GM06990 (cell line): ENCODE measurements at regions not wholly inside any gene's neighbourhood (a gene's known extent, or its start where the extent isn't known, plus 50 kb on each side); places are given as distances from the start of the nearest gene placed in this dataset.

Experiments used
- DNase-seq: peaks from one replicate; pipeline ENCODE4 v3.0.0-alpha.2; 2011; ENCODE audit not compliant: insufficient read length; ENCODE audit errors: extremely low read depth
- H3K27me3 ChIP-seq: replicated peaks from 2 replicates; pipeline ENCODE4 v1.6.0; 2011; ENCODE audit warnings: low read length; ENCODE audit not compliant: control insufficient read depth, insufficient read depth
- H3K36me3 ChIP-seq: 2 replicates; pipeline ENCODE4 v1.5.1; 2011; ENCODE audit warnings: low read length; ENCODE audit not compliant: control insufficient read depth, insufficient read depth
- H3K4me3 ChIP-seq: replicated peaks from 2 replicates; pipeline ENCODE4 v1.5.1; 2011; ENCODE audit warnings: low read depth, mild to moderate bottlenecking, control low read depth, low read length
- TF ChIP-seq, protein P1 (sequence below): IDR thresholded peaks from 2 replicates; pipeline ENCODE4 v1.5.1; 2011; ENCODE audit warnings: low read length, control low read depth, mild to moderate bottlenecking, inconsistent platforms; ENCODE audit not compliant: insufficient read depth, poor library complexity, severe bottlenecking

DNA sequence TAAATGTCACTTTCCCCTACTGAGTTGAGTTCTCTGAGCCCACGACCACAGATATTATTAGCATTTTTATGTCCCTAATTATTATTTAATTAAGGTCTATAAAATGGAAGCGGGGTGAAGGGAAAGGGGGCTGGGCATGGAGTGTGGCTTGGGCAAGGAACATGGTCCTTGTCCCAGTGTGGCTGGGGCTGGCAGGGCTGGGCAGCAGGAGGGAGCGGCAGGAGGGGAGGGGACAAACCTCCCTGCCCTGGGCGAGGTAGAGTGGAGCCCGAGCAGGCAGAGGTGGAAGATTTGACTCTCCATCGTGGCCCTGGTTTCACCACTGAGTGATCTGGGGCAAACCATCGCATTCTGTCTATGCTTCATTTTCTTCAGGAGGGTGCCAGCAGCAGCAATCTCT is 402.9 kb upstream of the C2CD4B start:
- no peaks in the 10 kb centered on the region; the same call in 1 of the 2 replicates for H3K27me3 ChIP-seq
- TF ChIP-seq, protein P1, sequence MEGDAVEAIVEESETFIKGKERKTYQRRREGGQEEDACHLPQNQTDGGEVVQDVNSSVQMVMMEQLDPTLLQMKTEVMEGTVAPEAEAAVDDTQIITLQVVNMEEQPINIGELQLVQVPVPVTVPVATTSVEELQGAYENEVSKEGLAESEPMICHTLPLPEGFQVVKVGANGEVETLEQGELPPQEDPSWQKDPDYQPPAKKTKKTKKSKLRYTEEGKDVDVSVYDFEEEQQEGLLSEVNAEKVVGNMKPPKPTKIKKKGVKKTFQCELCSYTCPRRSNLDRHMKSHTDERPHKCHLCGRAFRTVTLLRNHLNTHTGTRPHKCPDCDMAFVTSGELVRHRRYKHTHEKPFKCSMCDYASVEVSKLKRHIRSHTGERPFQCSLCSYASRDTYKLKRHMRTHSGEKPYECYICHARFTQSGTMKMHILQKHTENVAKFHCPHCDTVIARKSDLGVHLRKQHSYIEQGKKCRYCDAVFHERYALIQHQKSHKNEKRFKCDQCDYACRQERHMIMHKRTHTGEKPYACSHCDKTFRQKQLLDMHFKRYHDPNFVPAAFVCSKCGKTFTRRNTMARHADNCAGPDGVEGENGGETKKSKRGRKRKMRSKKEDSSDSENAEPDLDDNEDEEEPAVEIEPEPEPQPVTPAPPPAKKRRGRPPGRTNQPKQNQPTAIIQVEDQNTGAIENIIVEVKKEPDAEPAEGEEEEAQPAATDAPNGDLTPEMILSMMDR = no peak
- H3K36me3 ChIP-seq = no peaks in the 10 kb centered on the region
- no peak overlapping the region for H3K4me3 ChIP-seq
- DNase-seq = no peak

DNA sequence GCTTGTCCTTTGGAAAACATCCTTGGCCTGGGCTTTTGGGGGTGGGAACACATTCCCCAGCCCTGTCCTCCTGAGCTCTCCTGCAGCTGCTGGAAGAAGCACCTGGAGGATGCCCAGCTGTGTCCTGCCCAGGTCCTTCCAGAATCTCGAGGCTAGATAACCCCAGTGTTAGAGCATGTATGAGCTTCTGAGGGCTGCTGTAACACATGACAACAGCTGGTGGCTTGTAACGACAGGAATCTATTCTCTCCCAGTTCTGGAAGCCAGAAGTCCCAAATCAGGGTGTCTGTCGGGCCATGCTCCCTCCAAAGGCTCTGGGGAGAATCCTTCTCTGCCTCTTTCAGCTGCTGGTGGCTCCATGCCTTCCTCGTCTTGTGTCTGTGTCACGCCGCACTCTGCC is 403.6 kb upstream of the C2CD4B start:
- H3K4me3 ChIP-seq = no peak overlapping the region

DNA sequence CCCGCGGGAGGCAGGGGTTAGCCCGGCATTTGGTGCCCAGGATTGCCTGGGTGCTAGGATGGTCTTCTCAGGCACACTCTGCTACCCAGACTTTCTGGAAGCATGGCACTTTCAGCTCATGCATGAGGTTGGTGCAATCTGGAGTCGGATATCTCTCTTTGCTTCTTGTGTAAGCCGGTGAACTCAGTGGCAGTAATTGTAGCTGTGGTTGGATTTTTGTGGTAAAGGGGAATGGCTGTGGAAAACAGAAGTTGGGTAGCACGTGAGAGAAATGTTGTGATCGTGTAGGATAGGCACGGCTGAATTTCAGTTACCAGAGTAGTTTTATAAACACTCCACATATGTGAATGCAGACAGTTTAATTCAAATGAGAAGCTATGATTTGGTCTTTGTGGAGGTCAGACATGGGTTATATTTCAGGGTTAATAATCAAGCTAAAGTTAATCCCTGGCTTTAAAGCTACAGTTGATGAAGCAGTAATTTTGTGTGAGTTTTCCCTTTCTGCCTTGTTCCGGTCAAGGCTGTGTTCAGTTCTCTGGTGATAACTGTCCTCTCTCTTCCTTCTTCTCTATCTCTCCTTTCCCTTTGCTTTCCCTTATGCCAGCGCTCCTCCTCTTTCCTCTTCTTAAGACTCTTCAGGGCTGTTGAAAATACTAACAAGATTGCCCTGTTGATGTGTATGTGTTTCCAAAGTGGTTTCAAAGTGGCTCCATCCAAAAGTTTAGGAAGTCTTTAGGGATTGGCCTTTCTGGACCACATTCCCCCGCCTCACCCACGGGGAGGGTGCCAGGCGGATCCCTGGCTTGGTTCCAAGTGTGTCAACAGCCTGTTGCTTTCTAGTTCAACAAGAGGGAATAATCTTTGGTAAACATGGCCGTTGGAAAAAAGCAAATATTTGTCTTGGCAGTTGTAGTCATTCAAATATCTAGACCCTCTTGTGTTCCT is 404.6 kb upstream of the C2CD4B start:
- Histone ChIP-seq H3K36me3 (no peaks in the 10 kb centered on the region), H3K27me3 (no peaks in the 10 kb centered on the region; the same call in 1 of the 2 replicates), H3K4me3 (no peak overlapping the region)
- DNase-seq = no peak
- TF ChIP-seq, protein P1 = no peak

More for the DNA sequence above, 403.6 kb upstream of the C2CD4B start:
- TF ChIP-seq, protein P1 = no peak
- H3K27me3 ChIP-seq = no peaks in the 10 kb centered on the region; the same call in 1 of the 2 replicates
- no peaks in the 10 kb centered on the region for H3K36me3 ChIP-seq
- no peak for DNase-seq

DNA sequence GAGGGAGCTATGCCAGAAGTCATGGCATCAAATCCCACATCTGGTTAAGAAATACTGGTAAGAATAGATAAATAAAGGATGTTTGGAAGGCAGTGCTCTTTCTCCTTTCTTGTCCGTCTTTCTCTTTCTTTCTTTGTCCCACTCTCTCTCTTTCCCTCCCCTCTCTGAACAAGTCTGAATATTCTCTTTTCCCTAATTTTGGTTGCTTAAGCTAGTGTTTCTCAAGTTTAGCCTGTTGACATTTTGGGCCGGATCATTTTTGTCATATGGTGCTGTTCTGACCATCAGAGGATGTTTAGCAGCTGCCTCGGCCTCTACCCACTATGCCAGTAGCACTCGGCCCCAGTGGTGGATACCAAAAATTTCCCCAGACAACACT is 405.3 kb upstream of the C2CD4B start:
- H3K4me3 ChIP-seq = no peak overlapping the region
- TF ChIP-seq, protein P1 = no peak
- H3K27me3 ChIP-seq = no peaks in the 10 kb centered on the region; the same call in 1 of the 2 replicates
- no peaks in the 10 kb centered on the region for H3K36me3 ChIP-seq
- DNase-seq = no peak

DNA sequence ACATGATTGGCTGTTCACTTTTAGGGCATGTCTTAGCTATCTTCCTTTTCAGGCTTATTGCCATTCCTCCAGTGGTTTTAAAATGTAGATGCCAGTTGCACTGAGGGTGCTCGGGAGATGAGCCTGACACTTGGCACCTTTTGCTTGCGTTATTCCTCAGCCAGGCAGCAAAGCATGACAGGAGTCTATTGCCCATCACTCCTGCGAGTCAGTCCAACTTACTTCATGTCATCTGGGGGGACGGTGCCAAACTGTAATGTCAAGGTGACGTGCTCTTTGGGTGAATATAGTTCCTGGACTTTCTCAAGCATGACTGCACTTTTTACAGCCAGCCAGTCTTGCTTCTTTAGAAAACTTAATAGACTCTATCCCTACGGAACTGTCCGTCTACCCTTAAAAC is 406.0 kb upstream of the C2CD4B start:
- no peak for DNase-seq
- no peak overlapping the region for H3K4me3 ChIP-seq
- H3K27me3 ChIP-seq = no peaks in the 10 kb centered on the region; the same call in 1 of the 2 replicates
- TF ChIP-seq, protein P1 = no peak
- H3K36me3 ChIP-seq = no peaks in the 10 kb centered on the region
